VCaP (cell line): ENCODE measurements at regions not wholly inside any gene's neighbourhood (a gene's known extent, or its start where the extent isn't known, plus 50 kb on each side); places are given as distances from the start of the nearest gene placed in this dataset.
"Not testable (repeated sequence)": the region's sequence is repeated elsewhere in the genome, so short reads cannot be mapped to it uniquely, and the experiment has no call there.

Experiments
- H3K27ac ChIP-seq: fragments of 450-650 bp; 2 replicates; pipeline ENCODE4 v1.5.1; 2017
- TF ChIP-seq, protein P1 (sequence below): fragments of 450-650 bp; conservative IDR thresholded peaks from 2 replicates; pipeline ENCODE4 v1.5.1; 2017; ENCODE audit warnings: mild to moderate bottlenecking, moderate library complexity

DNA sequence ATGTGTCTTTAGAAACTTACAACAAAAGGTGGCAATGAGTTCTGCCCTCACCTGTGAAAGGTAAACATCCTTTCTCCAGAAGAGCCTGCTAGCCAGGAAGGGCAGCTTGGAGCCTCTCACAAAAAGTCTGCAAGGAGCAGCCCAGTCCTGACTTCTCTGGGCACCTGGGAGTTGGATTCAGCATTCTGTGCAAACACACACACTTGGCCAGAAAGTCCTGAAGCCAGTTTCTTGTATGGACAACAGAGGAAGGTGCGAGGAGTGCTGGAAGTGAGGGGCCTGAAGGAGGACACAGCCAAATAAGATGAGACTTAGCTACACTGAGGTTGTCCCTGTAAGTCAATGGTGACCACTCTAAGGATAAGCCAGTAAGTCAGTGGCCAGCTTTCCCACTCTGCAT lies 52.4 kb upstream of the SLC1A4 start:
- no peak overlapping the region for H3K27ac ChIP-seq
- TF ChIP-seq, protein P1, sequence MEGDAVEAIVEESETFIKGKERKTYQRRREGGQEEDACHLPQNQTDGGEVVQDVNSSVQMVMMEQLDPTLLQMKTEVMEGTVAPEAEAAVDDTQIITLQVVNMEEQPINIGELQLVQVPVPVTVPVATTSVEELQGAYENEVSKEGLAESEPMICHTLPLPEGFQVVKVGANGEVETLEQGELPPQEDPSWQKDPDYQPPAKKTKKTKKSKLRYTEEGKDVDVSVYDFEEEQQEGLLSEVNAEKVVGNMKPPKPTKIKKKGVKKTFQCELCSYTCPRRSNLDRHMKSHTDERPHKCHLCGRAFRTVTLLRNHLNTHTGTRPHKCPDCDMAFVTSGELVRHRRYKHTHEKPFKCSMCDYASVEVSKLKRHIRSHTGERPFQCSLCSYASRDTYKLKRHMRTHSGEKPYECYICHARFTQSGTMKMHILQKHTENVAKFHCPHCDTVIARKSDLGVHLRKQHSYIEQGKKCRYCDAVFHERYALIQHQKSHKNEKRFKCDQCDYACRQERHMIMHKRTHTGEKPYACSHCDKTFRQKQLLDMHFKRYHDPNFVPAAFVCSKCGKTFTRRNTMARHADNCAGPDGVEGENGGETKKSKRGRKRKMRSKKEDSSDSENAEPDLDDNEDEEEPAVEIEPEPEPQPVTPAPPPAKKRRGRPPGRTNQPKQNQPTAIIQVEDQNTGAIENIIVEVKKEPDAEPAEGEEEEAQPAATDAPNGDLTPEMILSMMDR: no peak

DNA sequence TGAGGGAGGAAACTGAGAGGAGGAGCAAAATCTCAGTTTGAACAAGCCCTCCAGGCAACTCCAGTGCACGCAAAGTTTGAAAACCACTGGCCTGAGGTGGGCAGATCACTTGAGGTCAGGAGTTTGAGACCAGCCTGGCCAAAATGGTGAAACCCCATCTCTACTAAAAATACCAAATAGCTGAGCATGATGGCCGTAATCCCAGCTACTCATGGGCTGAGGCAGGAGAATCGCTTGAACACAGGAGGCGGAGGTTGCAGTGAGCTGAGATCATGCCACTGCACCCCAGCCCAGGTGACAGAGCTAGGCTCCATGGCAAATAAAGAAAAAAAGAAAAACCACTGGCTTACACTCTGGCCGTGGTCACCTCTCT lies 51.9 kb upstream of the SLC1A4 start:
- not testable (repeated sequence) for H3K27ac ChIP-seq

DNA sequence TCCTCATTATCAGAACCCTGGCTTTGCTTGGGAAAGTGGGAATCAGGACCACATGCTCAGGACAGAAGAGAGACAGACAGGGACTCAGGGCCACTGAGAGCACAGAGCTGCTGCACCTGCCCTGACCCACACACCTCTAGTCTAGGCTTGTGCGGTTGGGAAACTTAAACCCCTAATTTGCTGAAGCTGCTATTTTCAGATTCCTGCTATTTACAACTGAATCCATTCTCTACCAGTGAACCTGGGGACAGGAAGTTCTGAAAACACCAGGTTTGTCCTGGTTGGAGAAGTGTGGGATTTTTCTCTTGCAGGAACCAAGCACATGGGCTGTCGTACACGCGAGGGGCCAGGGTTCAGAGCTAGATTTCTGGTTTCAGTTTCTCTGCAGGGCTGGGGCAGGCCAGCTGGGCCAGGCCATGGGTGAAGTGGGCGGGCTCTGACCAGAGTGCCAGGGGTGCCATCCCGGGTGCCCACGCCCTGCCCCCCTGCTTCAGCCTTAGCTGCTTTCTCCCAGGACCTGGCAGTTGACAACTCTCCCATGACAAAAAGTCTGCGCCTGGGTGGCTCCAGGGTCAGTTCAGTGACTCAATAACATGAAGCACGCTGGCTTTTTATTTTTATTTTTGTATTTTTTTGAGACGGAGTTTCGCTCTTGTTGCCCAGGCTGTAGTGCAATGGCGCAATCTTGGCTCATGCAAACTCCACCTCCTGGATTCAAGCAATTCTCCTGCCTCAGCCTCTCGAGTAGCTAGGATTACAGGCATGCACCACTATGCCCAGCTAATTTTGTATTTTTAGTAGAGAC lies 51.3 kb upstream of the SLC1A4 start:
- TF ChIP-seq, protein P1: no peak
- H3K27ac ChIP-seq: no peak overlapping the region

DNA sequence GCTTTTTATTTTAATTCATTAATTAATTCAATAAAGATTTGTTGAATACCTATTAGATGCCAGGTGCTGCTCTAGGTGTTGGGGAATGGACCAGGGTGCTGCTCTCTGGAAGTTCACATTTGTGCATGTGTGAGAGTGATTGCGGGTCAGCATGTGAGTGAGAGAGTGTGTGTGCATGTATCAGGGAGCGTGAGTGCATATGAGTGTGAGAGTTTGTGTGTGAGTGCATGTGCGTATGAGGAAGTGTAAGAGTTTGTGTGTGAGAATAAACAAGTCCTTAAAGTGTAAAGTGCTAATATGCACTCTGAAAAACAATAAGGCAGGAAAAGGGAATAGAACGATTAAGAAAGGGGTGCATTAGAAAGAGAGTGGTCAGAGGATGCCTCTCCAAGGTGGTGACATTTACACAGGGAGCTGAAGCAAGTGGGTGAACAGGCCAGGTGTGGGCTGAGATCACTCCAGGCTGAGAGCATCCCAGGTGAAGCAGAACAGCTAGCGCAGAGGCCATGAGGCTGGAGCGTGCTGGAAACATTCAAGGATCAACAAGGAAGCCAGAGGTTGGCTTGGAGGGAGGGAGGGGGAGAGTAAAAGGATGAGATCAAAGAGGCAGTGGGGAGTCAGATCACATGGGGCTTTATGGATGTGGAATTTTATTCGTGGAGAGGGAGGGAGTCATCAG lies 50.5 kb upstream of the SLC1A4 start:
- TF ChIP-seq, protein P1: no peak
- H3K27ac ChIP-seq: no peak overlapping the region

DNA sequence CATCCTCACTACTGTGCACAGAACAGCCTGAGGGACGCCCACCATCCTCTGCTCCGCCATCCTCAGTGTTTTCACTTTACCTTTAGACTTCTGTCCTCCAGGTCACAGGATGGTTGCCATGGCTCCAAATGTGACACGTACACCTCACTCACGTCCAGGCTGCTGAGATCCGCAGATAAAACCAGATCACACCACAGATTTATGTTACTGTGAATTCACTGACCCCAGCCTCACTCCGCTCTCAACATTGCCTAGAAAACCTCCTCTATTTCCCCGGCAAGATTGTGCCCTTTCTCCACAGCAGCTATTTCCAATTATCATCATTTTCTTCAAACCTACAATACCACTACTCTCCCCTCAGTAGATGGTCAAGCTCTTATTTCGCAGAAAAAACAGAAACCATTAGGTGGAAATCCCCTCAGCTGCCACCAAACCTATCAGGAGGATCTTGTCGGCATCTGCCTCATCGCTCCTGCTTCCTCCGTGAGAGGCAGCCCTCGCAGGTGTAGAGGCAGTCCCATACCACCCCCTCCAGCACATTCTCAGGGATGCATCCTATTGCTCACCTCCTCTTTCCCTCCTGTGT lies 49.8 kb upstream of the SLC1A4 start:
- TF ChIP-seq, protein P1: no peak
- H3K27ac ChIP-seq: no peak overlapping the region
